SK-MEL-5 (cell line): ENCODE measurements at regions not wholly inside any gene's neighbourhood (a gene's known extent, or its start where the extent isn't known, plus 50 kb on each side); places are given as distances from the start of the nearest gene placed in this dataset.
A peak's percentile ranks its signal among the peaks of the same experiment; 100 is the strongest.

Experiments
- DNase-seq: peaks from one replicate; pipeline ENCODE4 v3.0.0-alpha.2; 2016; ENCODE audit warnings: low read depth, low spot score
- in situ Hi-C: cut with HindIII; loops from 2 replicates; pipeline ENCODE4 v1.10.0; 2016; ENCODE audit warnings: low sequenced_read_pairs, high pct_unique_total_duplicates, low pct_unique_long_range_greater_than_20kb

DNA sequence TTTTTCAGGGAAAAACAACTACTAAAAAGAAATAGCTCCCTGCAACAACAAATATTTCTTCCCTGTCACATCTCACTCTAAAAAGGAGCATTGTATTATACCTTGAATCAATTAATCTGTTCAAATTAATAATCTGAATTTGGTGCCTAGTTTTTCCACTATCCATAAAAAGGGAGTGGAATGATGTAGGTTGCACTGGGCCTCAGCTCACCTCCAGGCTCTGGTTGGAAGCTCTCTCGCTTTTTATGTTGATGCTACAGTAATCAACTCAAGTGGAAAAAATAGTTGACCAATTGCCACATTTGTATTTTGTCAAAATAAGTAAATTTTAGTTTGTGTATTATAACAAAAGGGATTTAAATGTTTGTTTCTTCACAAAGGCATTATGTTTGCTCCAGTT, 126.1 kb downstream of the MAD2L1 start:
- in situ Hi-C loops = no loop called here

DNA sequence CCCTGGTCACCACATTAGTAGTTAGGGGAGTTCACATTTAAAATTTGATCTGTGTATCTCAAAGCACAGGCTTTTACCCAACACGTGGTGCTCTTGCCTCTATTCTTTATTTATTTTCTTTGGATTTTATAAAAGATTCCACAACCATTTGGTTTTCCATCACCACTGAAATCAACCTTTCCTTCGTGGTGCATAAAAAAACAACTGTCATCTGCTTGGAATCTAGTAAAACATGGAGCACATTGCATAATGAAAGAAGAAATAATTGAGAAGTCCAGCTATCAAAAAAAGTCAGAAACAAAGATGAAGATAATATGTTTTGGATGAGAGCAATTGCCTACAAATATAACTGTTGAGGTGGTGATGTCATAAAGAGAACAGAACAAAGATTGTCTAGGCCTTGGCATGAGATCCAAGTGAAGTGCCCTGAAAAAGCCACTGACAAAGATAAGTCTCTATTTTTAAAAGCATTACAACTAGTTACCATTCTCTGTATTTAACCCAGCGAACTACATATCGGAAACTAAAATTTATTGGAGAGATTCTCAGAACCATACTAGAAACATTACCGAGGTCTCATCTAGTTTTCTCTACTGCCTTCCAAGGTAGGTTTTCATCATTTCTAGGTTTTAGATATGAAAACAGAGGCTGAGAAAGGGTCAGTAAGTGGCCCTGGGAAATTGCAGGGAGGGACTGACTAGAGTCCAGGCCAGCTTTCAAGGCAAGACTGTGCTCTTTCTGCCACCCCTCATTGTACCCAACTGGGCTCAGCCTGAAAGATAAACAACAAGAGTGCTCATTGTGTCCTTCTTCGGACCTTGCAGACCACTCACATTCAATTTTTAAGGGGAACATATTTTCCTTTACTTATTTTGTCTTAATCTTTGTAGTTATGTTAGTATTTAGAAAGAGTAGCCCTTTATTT, 127.3 kb downstream of the MAD2L1 start:
- peak; percentile 4 for DNase-seq

More for the DNA sequence above, 126.1 kb downstream of the MAD2L1 start:
- DNase-seq = no peak

DNA sequence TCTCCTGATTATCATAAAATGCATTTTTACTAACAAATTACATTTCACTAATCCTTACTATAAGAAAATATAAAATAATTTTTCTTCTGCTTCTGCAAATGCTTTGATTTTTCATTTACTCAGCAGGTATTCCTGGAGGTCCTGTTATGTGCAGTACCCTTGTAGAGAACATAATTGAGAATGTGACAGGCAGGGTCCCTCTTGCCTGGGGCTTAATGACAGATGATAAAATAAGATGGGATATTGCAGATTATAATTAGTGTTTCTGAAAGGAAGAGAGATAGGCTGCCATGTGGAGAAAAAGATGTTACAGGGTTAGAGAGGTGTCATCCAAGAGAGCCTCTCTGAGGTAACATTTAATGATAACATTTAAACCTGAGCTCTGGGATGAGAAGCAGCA, 128.9 kb downstream of the MAD2L1 start:
- in situ Hi-C loops = no loop called here
- DNase-seq = no peak

More for the DNA sequence above, 127.3 kb downstream of the MAD2L1 start:
- in situ Hi-C loops = no loop called here

DNA sequence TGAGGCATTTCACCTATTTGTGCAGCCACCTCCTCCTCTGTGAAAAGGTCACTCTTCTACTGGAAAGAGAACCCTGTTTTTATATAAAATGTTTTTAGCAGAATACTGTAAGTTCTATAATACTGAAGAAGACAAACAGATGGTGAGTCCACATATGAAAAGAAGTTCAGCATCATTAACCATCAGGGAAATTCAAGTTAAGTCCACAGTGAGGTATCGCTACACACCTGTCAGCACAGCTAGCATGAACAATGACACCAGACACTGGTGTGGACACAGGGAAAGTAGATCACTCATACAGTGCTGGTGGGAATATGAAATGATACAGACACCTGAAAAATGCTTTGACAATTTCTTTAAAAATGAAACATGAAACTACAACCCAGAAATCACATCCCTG, 133.0 kb downstream of the MAD2L1 start:
- in situ Hi-C loops = no loop called here
- no peak for DNase-seq

DNA sequence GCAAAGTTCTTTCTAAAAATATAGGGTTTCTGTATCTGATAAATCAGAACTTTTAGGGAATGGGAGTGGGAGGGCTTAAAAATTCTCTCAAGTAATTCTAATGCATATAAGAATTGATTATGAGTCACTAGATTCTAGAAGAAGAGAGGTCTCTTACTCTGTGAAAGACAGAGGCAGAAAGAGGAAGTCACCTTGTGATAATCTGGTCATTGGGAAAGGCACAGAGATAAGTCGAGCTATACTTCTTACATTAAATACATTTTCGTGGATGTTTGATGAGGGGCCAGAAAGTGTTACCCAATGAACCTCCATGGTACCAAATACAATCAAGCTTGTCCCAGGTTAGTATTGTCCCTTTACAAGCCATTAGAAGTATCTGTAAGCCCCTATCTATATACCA, 134.4 kb downstream of the MAD2L1 start:
- in situ Hi-C loops = no loop called here
- DNase-seq = no peak

DNA sequence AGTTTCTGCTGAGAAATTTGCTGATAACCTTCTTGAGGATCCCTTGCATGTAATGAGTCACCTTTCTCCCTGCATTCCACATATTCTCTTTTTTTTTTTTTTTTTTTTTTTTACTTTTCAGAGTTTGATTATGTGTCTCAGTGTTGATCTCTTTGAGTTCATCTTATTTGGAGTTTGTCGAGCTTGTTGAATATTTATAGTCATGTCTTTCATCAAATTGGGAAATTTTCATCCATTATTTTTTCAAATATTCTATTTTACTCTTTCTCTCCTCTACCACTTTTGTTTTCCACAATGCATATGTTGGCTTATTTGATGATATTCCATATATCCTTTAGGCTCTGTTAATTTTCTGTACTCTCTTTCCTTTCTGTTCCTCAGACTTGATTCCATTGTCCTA, 136.1 kb downstream of the MAD2L1 start:
- no peak for DNase-seq
- in situ Hi-C loops = no loop called here

DNA sequence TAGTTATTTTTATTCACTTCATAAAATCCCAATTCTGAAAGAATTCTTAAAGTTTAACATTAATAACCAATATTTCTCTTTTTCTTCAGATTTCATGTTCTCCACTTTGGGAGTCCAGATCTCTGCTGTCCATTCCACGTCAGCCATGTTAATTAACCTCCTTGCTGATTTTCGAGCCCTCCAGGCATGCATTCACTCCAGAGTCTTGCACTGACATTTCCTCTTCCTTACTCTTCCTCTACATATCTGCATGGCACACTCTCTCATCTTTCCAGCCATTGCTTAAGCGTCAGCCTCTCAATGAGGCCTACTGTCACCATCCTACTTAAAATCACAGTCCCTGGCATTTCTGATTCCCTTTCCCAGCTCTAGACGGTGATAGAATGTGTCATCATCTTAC, 144.8 kb downstream of the MAD2L1 start:
- no peak for DNase-seq
- in situ Hi-C loops = no loop called here

DNA sequence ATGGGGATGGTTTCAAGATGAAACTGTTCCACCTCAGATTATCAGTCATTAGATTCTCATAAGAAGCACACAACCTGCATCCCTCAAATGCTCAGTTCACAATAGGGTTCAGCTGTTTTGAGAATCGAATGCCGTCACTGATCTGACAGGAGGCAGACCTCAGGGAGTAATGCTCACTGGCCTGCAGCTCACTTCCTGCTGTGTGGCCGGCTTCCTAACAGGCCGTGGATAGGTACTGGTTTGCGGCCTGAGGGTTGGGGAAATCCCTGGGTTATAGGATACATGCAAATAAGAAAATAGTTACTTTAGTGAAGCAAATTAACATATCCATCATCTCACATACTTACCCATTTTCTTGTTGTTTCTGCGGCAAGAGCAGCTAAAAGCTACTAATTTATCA, 160.4 kb downstream of the MAD2L1 start:
- in situ Hi-C loops = no loop called here
- DNase-seq = no peak

DNA sequence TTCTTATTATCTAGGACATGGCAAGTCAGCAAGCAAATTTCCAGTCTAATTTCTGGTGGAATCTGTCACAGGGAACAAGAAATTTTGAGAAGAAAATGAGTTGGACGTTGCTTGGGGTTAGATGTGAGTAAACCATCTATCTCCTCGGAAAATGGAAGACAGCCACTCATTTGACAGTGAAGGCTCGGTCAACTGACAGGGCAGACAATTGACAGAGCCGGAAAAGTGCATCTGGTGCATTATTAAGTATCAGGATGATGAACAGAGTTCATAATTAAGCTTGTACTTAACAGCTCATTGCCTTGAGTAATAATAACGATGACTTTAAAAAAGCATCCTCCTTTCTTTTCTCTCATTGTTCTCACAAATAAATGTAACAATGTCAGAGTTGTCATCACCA, 168.4 kb downstream of the MAD2L1 start:
- DNase-seq = no peak
- in situ Hi-C loops = no loop called here

DNA sequence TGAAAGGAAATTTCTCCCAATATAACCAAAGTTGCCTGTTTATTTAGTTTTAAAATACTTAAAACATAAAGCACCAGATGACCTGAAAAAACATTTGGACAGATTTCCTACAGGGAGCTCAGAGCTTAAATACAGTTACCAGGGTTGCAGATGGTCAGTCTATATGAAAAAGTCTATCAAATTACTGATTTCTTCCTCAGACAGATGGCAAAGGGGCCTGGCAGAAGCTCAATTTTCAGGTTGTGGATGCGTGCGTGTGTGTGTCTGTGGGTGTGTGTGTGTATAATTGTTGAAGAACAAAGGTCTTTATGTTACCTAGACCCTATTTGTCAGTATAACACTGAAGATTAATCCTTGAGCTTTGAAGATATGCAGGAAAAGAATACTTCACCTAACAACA, 169.4 kb downstream of the MAD2L1 start:
- in situ Hi-C loops = no loop called here
- DNase-seq = no peak

DNA sequence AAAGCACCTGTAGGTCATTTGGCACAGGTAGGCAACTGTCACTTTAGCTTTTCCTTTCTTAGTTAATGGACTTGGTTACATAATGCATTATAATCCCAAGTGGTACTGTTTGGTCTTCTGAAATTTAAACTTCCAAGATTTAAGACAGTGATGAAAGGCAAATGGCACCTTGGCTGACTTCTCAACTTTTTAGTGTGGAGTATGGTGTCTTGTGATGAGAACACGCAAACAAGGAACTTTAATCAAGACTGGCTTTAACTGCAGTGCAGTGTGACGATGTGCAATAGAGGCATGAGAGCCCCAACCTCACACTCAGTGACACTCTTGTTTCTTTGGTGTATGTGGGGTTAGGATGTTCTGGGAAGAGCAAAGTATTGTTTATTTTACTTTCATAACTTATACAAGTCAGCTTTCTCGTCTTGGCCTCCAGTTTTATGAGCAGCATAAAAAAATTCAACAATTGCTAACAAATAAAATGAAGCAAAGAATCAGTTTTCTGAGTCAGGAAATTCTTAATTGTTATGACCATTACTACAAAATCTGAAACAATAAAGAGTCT, 171.9 kb downstream of the MAD2L1 start:
- in situ Hi-C loops = no loop called here
- no peak for DNase-seq

DNA sequence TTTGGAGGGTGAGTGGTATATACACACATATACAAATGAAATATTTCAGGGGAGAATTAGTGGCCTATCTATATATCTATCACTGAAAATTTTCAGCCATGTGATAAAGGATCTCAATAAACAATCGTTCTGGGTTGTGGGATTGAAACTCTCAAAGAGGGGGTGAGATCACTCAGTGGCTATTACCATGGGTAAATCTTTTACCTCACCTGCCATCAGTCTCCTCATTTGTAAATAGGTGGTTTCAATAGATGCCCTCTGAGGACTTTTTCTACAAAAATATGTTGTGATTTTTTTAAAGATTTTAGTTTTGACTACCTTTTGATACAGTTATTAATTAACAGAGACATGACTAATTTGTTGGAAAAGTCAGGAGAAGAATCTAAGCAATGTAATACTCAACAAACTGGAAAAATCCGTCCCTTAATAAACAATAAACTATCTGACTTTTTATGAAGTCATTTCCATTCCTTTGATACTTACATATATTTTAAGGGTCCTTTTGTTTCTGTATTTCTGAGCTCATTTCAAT, 192.8 kb downstream of the MAD2L1 start:
- DNase-seq = no peak
- in situ Hi-C loops = no loop called here

DNA sequence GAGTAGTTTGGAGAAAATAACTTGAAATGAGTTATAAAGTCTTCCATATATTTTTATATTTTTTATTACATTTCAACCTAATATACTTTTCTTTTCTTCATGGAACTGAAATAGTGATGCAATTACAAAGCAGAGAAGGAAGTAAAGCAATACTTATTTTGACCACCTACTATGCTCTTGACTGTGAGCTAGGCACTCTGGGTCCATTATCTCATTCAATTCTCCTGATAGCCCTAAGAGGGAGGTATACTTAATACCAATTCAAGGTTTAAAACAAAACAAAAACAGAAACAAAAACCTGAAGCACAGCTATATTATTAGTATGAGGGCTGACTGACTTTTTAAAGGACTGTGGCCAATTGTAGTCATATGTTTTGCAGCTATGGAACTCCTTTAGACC, 193.5 kb downstream of the MAD2L1 start:
- in situ Hi-C loops = no loop called here
- DNase-seq = no peak

DNA sequence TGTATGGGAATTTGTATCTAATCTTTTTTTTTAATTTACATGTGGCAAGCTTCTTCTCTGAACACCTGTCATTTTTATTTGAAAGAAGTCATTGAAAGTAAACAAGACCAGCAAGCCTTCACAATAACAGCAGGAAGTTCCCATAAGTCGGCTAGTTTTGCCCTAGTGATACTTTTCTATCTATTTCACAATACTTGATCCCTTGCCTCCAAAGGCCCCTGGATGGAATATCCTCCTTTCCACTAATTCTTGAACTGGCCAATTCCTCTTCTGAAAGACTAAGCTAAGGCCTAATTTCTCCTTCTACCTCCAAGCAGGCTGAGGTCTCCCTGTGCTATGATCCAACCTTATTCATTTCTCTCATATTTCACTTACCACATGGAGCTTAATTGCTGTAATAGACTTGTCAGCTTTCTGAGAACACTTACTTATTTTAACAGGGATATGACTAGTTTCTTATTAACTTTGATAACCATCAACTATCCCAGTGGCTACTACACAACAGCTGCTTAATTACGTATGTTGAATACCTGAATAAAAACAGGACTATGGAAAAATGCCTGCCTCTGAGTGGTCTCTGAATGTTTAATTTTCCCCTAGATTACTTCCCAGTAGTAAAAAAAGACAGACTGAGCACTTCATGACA, 194.2 kb downstream of the MAD2L1 start:
- in situ Hi-C loops = no loop called here
- DNase-seq = no peak

DNA sequence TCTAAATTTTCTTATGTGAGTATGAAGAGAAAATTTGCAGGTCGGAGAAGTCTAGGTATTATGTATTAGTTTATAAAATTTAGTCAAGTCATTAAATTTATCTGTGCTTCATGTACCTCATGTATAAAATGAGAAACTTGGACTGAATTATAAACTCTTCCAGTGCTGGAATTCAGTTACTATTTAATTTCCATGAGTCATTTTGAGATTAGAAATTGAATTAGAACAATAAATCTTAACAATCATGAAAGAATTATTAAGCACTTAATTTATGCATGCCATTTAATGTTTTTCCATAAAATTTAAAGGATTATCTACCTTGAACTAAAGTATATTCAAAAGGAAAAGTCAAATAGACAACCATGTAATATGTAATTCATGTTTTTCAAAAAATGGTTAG, 195.8 kb downstream of the MAD2L1 start:
- in situ Hi-C loops = no loop called here
- no peak for DNase-seq

DNA sequence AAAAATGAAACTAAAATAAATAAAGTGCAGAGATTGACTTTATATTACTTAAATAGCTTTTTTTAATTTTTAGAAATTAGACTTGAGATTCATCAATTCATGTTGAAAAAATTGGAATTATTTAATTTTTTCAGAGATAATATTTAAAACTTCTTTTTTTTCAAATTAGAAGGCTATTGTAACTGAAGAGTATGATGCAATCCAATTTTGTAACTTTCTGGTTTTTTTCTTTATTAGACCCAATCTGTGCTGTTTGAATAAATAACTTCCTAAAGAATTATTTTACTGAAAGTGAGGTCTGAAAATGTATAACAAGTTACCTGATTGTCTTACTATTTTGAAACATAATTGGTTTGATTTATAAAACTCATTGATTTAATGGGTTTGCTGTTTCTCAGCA, 200.9 kb downstream of the MAD2L1 start:
- no peak for DNase-seq
- in situ Hi-C loops = no loop called here

DNA sequence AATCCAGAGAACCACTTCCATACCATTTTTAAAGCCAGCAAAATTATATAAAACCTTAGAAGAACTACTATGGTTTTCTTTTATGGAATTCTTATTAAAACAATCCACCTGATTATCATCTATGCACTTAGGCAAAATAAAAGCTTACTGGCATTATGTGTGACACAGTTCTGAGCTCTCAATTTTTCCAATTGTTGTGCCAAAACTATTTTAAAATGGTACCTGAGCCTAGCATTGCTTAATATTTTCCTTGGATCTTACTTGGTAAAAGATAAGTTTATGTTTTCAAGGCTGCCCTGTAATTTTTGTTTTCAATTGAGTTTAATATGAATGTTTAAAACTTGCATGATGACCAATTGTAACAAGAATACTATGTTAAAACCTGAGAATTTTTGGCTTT, 201.3 kb downstream of the MAD2L1 start:
- in situ Hi-C loops = no loop called here
- DNase-seq = no peak

DNA sequence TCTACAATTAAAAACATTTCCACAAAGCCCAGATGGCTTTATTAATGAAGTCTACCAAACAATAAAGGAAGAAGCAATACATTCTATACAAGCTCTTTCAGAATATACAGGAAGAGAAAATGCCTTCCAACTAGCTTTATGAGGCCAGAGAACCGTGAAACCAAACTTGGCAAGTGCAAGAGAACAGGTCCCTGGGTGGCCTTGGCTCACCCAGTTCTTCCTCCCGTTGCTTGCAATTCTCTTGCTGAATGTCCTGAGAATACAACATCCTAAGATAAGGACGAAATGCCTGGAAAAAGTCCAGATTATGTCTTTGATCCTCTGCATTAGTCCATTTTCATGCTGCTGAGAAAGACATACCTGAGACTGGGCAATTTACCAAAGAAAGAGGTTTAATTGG, 204.9 kb downstream of the MAD2L1 start:
- DNase-seq = no peak
- in situ Hi-C loops = no loop called here

DNA sequence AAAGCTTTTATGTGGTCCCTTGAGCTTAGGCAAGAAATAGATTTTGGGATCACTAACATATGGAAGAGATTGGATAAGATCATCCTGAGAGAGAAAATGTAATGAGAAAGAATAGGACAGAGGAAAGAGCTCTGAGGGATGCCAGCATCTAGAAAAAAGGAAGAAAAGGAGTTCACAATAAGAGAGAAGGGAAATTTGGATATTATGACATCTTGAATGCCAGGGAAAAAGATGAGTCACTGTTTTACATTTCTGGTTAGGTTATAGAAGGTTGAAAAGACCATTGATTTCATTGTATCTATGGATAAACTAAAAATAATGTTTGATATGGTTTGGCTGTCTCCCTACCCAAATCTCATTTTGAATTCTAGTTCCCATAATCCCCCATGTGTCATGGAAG, 208.5 kb downstream of the MAD2L1 start:
- no peak for DNase-seq
- in situ Hi-C loops = no loop called here
